Lung (tissue), 11 donors: ENCODE measurements at regions not wholly inside any gene's neighbourhood (a gene's known extent, or its start where the extent isn't known, plus 50 kb on each side); places are given as distances from the start of the nearest gene placed in this dataset.
"Not testable (repeated sequence)": the region's sequence is repeated elsewhere in the genome, so short reads cannot be mapped to it uniquely, and the experiment has no call there.

Experiments
- ATAC-seq: fragments of 200-7000 bp; cut with Tn5 transposase; one replicate; pipeline ENCODE4 v1.9.1; 2020; ENCODE audit warnings: moderate number of reproducible peaks; ENCODE audit not compliant: insufficient read depth, low FRiP score
- DNase-seq, 3 donors: peaks; one replicate each; pipeline ENCODE4 v3.0.0-alpha.2; 2013 to 2017
- H3K27ac ChIP-seq, 2 donors: one replicate each; pipeline ENCODE4 v1.5.1; 2013; ENCODE audit warnings: mild to moderate bottlenecking in 2 of 2, moderate library complexity in 2 of 2, control low read depth in 1 of 2, inconsistent platforms in 1 of 2, low read depth in 1 of 2, low read length in 1 of 2
- H3K27me3 ChIP-seq, 3 donors: one replicate each; pipeline ENCODE4 v1.5.1; 2013; ENCODE audit warnings: low read length in 2 of 3; ENCODE audit not compliant: control insufficient read depth in 3 of 3, insufficient read depth in 3 of 3
- H3K36me3 ChIP-seq, 4 donors: one replicate each; pipeline ENCODE4 v1.5.1; 2013; ENCODE audit warnings: low read length in 4 of 4, mild to moderate bottlenecking in 1 of 4, moderate library complexity in 1 of 4; ENCODE audit not compliant: control insufficient read depth in 4 of 4, insufficient read depth in 4 of 4
- H3K4me1 ChIP-seq, 5 donors: one replicate each; pipeline ENCODE4 v1.5.1; 2013; ENCODE audit warnings: low read length in 5 of 5, mild to moderate bottlenecking in 2 of 5, moderate library complexity in 1 of 5; ENCODE audit not compliant: control insufficient read depth in 5 of 5, insufficient read depth in 5 of 5
- H3K4me3 ChIP-seq: one replicate; pipeline ENCODE4 v1.5.1; 2013; ENCODE audit warnings: mild to moderate bottlenecking, control low read depth, moderate library complexity
- H3K9ac ChIP-seq, 2 donors: one replicate each; pipeline ENCODE4 v1.5.1; 2013; ENCODE audit warnings: low read length in 2 of 2, control low read depth in 1 of 2; ENCODE audit not compliant: insufficient read depth in 1 of 2
- H3K9me3 ChIP-seq, 4 donors: one replicate each; pipeline ENCODE4 v1.5.1; 2013; ENCODE audit warnings: low read length in 3 of 4, mild to moderate bottlenecking in 1 of 4, moderate library complexity in 1 of 4; ENCODE audit not compliant: control insufficient read depth in 4 of 4, insufficient read depth in 3 of 4
- WGBS, 2 donors: extraction: QIAGEN DNeasy Blood & Tissue Kit; methylation state at CpG; one replicate each; pipeline ENCODE4 v1.1.7; 2013; 5-methylcytosine and 5-hydroxymethylcytosine counted together
- TF ChIP-seq, protein P1 (sequence below): IDR thresholded peaks from 2 replicates; pipeline ENCODE4 v1.5.1; 2012; ENCODE audit warnings: mild to moderate bottlenecking; ENCODE audit errors: control extremely low read depth, extremely low read depth
- donor health status: control.
- donor health status: control.
- donor health status: Bipolar disorder and iron deficiency.
- donor health status: healthy.
- donor health status: DM: yes; HTN: yes; CAD: no.

DNA sequence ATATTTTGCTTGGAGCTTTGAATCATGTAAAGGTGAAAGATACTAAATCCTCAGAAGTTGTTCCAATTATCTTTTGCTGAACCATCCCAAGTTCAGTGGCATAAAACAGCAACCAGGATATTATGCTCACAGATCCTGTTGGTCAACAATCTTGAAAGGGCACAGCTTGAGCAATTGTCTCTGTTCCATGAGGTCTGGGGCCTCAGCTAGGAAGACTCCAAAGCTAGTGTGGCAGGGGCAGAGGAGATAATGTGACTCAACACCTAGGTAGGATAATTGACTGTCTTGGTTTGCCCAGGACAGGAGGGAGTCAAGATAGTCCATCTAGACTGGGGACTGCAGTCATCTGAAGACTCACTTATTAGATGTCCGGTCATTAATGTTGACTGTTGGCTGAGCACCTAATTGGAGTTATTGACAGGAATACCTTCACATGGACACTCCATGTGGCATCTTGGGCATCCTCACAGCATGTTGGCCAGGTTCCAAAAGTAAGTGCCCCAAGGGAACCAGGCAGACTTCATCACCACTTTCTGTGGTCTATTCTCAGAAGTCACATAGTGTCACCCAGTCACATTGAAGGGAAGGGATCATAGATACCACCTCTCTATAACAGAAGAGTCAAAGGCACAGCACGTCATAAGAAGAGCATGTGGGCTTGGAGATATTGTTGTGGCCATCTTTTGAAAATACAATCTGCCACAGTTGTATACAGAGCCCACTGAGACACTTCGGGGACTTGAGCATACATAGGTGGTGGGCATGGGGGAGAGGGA lies 88.4 kb upstream of the GPBP1 start:
- no peaks in the 10 kb centered on the region for H3K9me3 ChIP-seq
- H3K4me3 ChIP-seq: no peak overlapping the region
- 84 to 91% methylated on average over 3 of the region's 3 CpGs for WGBS, 2 donors
- no peak overlapping the region for H3K27ac ChIP-seq
- DNase-seq (no peak), ATAC-seq (no peak)
- H3K36me3 ChIP-seq: no peaks in the 10 kb centered on the region
- H3K9ac ChIP-seq: no peak overlapping the region
- H3K4me1 ChIP-seq: no peaks in the 10 kb centered on the region
- H3K27me3 ChIP-seq: no peaks in the 10 kb centered on the region
- TF ChIP-seq, protein P1, sequence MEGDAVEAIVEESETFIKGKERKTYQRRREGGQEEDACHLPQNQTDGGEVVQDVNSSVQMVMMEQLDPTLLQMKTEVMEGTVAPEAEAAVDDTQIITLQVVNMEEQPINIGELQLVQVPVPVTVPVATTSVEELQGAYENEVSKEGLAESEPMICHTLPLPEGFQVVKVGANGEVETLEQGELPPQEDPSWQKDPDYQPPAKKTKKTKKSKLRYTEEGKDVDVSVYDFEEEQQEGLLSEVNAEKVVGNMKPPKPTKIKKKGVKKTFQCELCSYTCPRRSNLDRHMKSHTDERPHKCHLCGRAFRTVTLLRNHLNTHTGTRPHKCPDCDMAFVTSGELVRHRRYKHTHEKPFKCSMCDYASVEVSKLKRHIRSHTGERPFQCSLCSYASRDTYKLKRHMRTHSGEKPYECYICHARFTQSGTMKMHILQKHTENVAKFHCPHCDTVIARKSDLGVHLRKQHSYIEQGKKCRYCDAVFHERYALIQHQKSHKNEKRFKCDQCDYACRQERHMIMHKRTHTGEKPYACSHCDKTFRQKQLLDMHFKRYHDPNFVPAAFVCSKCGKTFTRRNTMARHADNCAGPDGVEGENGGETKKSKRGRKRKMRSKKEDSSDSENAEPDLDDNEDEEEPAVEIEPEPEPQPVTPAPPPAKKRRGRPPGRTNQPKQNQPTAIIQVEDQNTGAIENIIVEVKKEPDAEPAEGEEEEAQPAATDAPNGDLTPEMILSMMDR: no peak

DNA sequence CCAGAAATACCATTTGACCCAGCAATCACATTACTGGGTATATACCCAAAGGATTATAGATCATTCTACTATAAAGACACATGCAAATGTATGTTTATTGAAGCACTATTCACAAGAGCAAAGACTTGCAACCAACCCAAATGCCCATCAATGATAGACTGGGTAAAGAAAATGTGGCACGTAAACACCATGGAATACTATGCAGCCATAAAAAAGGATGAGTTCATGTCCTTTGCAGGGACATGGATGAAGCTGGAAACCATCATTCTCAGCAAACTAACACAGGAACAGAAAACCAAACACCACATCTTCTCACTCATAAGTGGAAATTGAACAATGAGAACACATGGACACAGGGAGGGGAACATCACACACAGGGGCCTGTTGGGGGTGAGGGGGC lies 85.9 kb upstream of the GPBP1 start:
- H3K4me1 ChIP-seq, H3K9me3 ChIP-seq, H3K27me3 ChIP-seq, H3K4me3 ChIP-seq, ATAC-seq, H3K36me3 ChIP-seq, DNase-seq, H3K9ac ChIP-seq, H3K27ac ChIP-seq: not testable (repeated sequence)
- WGBS, 2 donors: 97 to 100% methylated on average over 1 of the region's 1 CpG

DNA sequence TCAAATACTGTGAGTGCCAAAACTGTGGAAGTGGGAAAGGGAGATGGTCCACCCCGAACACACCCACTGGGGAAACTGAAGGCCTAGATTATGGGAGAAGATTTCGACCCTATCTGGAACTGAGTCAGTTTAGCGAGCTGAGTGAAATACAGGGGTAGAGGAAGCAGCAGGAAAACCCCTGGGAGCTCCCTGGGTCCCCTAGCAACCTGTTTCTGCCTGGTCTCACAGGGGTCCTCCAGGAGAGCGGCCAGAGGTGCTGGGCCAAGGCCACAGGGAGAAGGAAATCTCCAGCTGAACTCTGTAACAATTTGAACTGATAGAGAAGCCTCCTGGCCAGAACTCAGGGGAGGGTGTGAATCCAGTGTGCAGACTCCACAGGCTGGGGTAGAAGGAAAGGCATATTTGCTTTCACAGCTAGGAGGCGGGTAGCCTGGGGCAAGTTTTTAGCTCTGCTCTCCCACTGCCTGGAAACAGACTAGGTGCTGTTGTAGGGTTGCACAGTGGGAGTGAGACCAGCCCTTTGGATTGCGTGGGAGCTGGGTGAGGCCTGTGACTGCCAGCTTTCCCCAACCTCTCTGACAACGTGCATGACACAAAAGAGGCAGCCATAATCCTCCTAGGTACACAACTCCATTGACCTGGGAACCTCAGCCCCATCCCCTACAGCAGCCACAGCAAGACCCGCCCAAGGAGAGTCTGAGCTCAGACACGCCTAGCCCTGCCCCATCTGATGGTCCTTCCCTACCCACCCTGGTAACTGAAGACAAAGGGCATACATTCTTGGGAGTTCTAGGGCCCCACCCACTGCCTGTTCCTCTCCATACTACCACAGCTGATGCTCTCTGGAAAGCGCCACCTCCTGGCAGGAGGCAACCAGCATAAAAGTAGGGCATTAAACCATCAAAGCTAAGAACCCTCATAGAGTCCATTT lies 78.8 kb upstream of the GPBP1 start:
- Histone ChIP-seq H3K9ac (no peak overlapping the region), H3K9me3 (peaks cover 0 to 5% (median 0%) of the 10 kb centered on the region in 4 donors), H3K4me1 (no peaks in the 10 kb centered on the region), H3K27ac (no peak overlapping the region), H3K27me3 (no peaks in the 10 kb centered on the region), H3K4me3 (no peak overlapping the region), H3K36me3 (no peaks in the 10 kb centered on the region)
- TF ChIP-seq, protein P1: no peak
- WGBS, 2 donors: 81 to 87% methylated on average over 10 of the region's 10 CpGs
- DNase-seq (no peak), ATAC-seq (no peak)

DNA sequence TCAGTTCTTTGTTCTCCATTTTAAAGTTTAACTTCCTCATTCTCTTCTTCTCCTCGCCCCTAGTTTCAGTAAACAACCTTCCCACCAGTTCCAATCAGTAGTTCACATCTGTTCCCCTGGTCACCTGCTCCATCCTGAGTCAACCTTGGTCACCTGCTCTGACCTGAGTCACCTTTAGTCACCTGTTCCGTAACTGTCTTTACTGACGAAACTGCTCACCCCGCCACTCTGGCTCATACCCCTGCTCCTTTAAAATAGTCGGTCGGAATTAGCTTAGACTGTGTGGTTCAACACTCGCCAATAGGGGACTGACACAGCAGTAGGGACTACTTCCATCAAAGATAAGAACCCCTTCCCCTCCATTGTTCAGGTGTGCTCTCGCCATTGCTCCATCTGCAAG lies 76.3 kb upstream of the GPBP1 start:
- WGBS, 2 donors: 86 to 91% methylated on average over 8 of the region's 8 CpGs
- Histone ChIP-seq H3K9me3 (peaks cover 0 to 5% (median 0%) of the 10 kb centered on the region in 4 donors), H3K9ac (no peak overlapping the region), H3K27me3 (no peaks in the 10 kb centered on the region), H3K36me3 (no peaks in the 10 kb centered on the region), H3K27ac (no peak overlapping the region), H3K4me3 (no peak overlapping the region), H3K4me1 (no peaks in the 10 kb centered on the region)
- DNase-seq (no peak), ATAC-seq (no peak)
- TF ChIP-seq, protein P1: no peak
